Liver (tissue), 3 donors: ENCODE measurements at regions not wholly inside any gene's neighbourhood (a gene's known extent, or its start where the extent isn't known, plus 50 kb on each side); places are given as distances from the start of the nearest gene placed in this dataset.

Experiments
- CTCF ChIP-seq: fragments of 150-350 bp; IDR thresholded peaks from 2 replicates; pipeline ENCODE4 v1.5.1; 2017; ENCODE audit warnings: improper control_type of control experiment, low read depth, low read length; ENCODE audit not compliant: missing input control
- FOXA2 ChIP-seq: IDR thresholded peaks from 2 replicates; pipeline ENCODE4 v1.6.1; 2016; ENCODE audit warnings: antibody characterized with exemption
- JUND ChIP-seq, 2 donors: IDR thresholded peaks; 2 replicates each; pipeline ENCODE4 v1.6.1; 2016; ENCODE audit warnings: antibody characterized with exemption in 2 of 2
- RAD21 ChIP-seq, 2 donors: IDR thresholded peaks; 2 replicates each; pipeline ENCODE4 v1.6.1; 2016; ENCODE audit warnings: antibody characterized with exemption in 2 of 2, mild to moderate bottlenecking in 2 of 2
- TAF1 ChIP-seq: conservative IDR thresholded peaks from 2 replicates; pipeline ENCODE4 v1.6.1; 2016; ENCODE audit warnings: antibody characterized with exemption, mild to moderate bottlenecking
- TF ChIP-seq, protein P1 (sequence below): IDR thresholded peaks from 2 replicates; pipeline ENCODE4 v1.6.1; 2016; ENCODE audit warnings: antibody characterized with exemption
- TF ChIP-seq, protein P2 (sequence below): IDR thresholded peaks from 2 replicates; pipeline ENCODE4 v1.6.1; 2016; ENCODE audit warnings: antibody characterized with exemption, mild to moderate bottlenecking
- donor health status: healthy.
- donor health status: healthy.

DNA sequence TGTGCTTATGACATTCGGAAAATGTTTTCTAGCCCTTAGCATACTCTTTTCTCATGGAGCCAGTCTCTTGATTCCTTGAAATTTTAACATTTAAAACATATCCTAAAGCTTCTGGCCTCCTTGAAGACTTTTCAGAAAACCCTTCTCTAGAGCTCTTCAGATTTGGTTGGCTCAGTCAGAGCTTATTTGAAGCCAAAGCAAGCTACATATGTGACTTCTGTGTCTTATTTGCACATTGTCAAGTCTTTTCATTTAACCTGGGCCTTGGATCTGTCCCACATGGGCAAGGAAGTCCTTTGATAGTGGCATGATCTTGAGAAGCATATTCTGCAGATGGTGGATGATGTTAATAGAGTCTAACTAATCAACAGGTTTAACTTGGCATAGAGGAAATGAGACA lies 116.5 kb downstream of the LACC1 start:
- no peak for TF ChIP-seq JUND (IDR thresholded peaks at IDR 0.05)
- no peak for TF ChIP-seq CTCF
- TF ChIP-seq, protein P1, sequence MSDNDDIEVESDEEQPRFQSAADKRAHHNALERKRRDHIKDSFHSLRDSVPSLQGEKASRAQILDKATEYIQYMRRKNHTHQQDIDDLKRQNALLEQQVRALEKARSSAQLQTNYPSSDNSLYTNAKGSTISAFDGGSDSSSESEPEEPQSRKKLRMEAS = no peak
- TF ChIP-seq, protein P2, sequence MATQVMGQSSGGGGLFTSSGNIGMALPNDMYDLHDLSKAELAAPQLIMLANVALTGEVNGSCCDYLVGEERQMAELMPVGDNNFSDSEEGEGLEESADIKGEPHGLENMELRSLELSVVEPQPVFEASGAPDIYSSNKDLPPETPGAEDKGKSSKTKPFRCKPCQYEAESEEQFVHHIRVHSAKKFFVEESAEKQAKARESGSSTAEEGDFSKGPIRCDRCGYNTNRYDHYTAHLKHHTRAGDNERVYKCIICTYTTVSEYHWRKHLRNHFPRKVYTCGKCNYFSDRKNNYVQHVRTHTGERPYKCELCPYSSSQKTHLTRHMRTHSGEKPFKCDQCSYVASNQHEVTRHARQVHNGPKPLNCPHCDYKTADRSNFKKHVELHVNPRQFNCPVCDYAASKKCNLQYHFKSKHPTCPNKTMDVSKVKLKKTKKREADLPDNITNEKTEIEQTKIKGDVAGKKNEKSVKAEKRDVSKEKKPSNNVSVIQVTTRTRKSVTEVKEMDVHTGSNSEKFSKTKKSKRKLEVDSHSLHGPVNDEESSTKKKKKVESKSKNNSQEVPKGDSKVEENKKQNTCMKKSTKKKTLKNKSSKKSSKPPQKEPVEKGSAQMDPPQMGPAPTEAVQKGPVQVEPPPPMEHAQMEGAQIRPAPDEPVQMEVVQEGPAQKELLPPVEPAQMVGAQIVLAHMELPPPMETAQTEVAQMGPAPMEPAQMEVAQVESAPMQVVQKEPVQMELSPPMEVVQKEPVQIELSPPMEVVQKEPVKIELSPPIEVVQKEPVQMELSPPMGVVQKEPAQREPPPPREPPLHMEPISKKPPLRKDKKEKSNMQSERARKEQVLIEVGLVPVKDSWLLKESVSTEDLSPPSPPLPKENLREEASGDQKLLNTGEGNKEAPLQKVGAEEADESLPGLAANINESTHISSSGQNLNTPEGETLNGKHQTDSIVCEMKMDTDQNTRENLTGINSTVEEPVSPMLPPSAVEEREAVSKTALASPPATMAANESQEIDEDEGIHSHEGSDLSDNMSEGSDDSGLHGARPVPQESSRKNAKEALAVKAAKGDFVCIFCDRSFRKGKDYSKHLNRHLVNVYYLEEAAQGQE = no peak
- TF ChIP-seq TAF1 = no peak
- TF ChIP-seq RAD21 (IDR thresholded peaks at IDR 0.05) = no peak
- TF ChIP-seq FOXA2 = no peak
